HG03280 (cell line): ENCODE measurements at regions not wholly inside any gene's neighbourhood (a gene's known extent, or its start where the extent isn't known, plus 50 kb on each side); places are given as distances from the start of the nearest gene placed in this dataset.

Source experiments
- ATAC-seq: cut with Tn5 transposase; IDR thresholded peaks from one replicate; pipeline ENCODE4 v1.9.1; 2021; ENCODE audit warnings: mild to moderate bottlenecking, moderate library complexity; ENCODE audit not compliant: unreplicated experiment

- ATAC-seq = no peak
These were observed 224.8 kb upstream of the KLF14 start for GRCh38 chr7:130958846-130959245.

- no peak for ATAC-seq
These were observed 225.8 kb upstream of the KLF14 start for GRCh38 chr7:130959743-130960207.

- no peak for ATAC-seq
These were observed 226.4 kb upstream of the KLF14 start for GRCh38 chr7:130960208-130960988.

GRCh38 chr7:130961128-130961601 lies 227.2 kb upstream of the KLF14 start:
- ATAC-seq = peak; percentile 67

GRCh38 chr7:130962109-130962508 lies 228.1 kb upstream of the KLF14 start:
- no peak for ATAC-seq

- ATAC-seq = no peak
These were observed 229.3 kb upstream of the KLF14 start for GRCh38 chr7:130963339-130963738.

- ATAC-seq = no peak
These were observed 231.5 kb upstream of the KLF14 start for GRCh38 chr7:130965515-130965914.

GRCh38 chr7:130966246-130967009 lies 232.4 kb upstream of the KLF14 start:
- peak; percentile 51 for ATAC-seq

- no peak for ATAC-seq
These were observed 236.2 kb upstream of the KLF14 start for GRCh38 chr7:130970196-130970595.

- ATAC-seq = no peak
These were observed 236.7 kb upstream of the KLF14 start for GRCh38 chr7:130970696-130971095.

GRCh38 chr7:130971297-130971696 lies 237.3 kb upstream of the KLF14 start:
- no peak for ATAC-seq

GRCh38 chr7:130972201-130972600 lies 238.2 kb upstream of the KLF14 start:
- ATAC-seq = no peak

GRCh38 chr7:130973637-130974036 lies 239.6 kb upstream of the KLF14 start:
- no peak for ATAC-seq

- no peak for ATAC-seq
These were observed 240.2 kb upstream of the KLF14 start for GRCh38 chr7:130974169-130974568.

GRCh38 chr7:130974794-130975193 lies 240.8 kb upstream of the KLF14 start:
- no peak for ATAC-seq

- no peak for ATAC-seq
These were observed 241.7 kb upstream of the KLF14 start for GRCh38 chr7:130975731-130976130.

- peak; percentile 80 for ATAC-seq
These were observed 248.2 kb upstream of the KLF14 start for GRCh38 chr7:130982160-130982638.

- ATAC-seq = no peak
These were observed 248.6 kb upstream of the KLF14 start for GRCh38 chr7:130982651-130983050.

- no peak for ATAC-seq
These were observed 251.4 kb upstream of the KLF14 start for GRCh38 chr7:130985361-130985760.

GRCh38 chr7:130986261-130986690 lies 252.3 kb upstream of the KLF14 start:
- no peak for ATAC-seq

GRCh38 chr7:130987092-130987491 lies 253.1 kb upstream of the KLF14 start:
- no peak for ATAC-seq

GRCh38 chr7:130988443-130988842 lies 254.4 kb upstream of the KLF14 start:
- ATAC-seq = no peak
